PC-9 (cell line): ENCODE measurements at regions not wholly inside any gene's neighbourhood (a gene's known extent, or its start where the extent isn't known, plus 50 kb on each side); places are given as distances from the start of the nearest gene placed in this dataset.

Experiments used
- BruUV-seq: library from RNA; stranded (reverse); fragments of 400-500 nt; replicated peaks from 2 replicates; lab custom pipeline; 2021; lab: Mats Ljungman, UMichigan
- CTCF ChIA-PET: fragments of 300-600 bp; sonication (Branson Sonifier 250); formaldehyde crosslinking; loops from one replicate; lab custom pipeline; 2022; ENCODE audit warnings: antibody characterized with exemption; lab: Charles Lee
- POLR2A ChIA-PET: fragments of 300-600 bp; sonication (Branson Sonifier 250); formaldehyde crosslinking; loops from one replicate; lab custom pipeline; 2022; ENCODE audit warnings: antibody characterized with exemption; ENCODE audit not compliant: unreplicated experiment; lab: Charles Lee
- DNase-seq, 2 experiments: peaks; one replicate each; pipeline versions ENCODE4 v3.0.0 to v3.0.0-alpha.2; 2015 to 2022; ENCODE audit warnings: mixed read lengths in 1 of 2
- H2AFZ ChIP-seq: fragments of 200-600 bp; sonication (generic); 2 replicates; pipeline ENCODE4 v1.8.1; 2017; ENCODE audit warnings: antibody characterized with exemption
- H3F3A ChIP-seq: fragments of 200-600 bp; sonication (generic); 2 replicates; pipeline ENCODE4 v1.8.1; 2017; ENCODE audit warnings: antibody characterized with exemption, mild to moderate bottlenecking, low read depth; ENCODE audit not compliant: insufficient read depth
- H3K27ac ChIP-seq: fragments of 200-600 bp; sonication (generic); 2 replicates; pipeline ENCODE4 v1.6.1; 2016; ENCODE audit warnings: mixed run types
- H3K27me3 ChIP-seq: fragments of 200-600 bp; sonication (generic); 2 replicates; pipeline ENCODE4 v1.6.1; 2016; ENCODE audit warnings: low read depth, mixed run types; ENCODE audit not compliant: insufficient read depth
- H3K36me3 ChIP-seq: fragments of 200-600 bp; sonication (generic); 2 replicates; pipeline ENCODE4 v1.6.1; 2016; ENCODE audit warnings: low read depth, mixed run types
- H3K4me1 ChIP-seq: fragments of 200-600 bp; sonication (generic); replicated peaks from 2 replicates; pipeline ENCODE4 v1.6.1; 2016; ENCODE audit warnings: mixed run types; ENCODE audit not compliant: insufficient read depth
- H3K4me2 ChIP-seq: fragments of 200-600 bp; sonication (generic); 2 replicates; pipeline ENCODE4 v1.6.1; 2017; ENCODE audit warnings: mixed run types
- H3K4me3 ChIP-seq: fragments of 200-600 bp; sonication (generic); 2 replicates; pipeline ENCODE4 v1.6.1; 2016; ENCODE audit warnings: mixed run types
- H3K79me2 ChIP-seq: fragments of 200-600 bp; sonication (generic); 2 replicates; pipeline ENCODE4 v1.6.1; 2017; ENCODE audit warnings: low read depth, mixed run types
- H3K9me2 ChIP-seq: fragments of 200-600 bp; sonication (generic); 2 replicates; pipeline ENCODE4 v1.8.1; 2017; ENCODE audit warnings: mild to moderate bottlenecking; ENCODE audit not compliant: insufficient read depth
- H3K9me3 ChIP-seq: fragments of 200-600 bp; sonication (generic); 2 replicates; pipeline ENCODE4 v1.8.1; 2016; ENCODE audit warnings: low read depth; ENCODE audit not compliant: insufficient read depth
- H4K20me1 ChIP-seq: fragments of 200-600 bp; sonication (generic); 2 replicates; pipeline ENCODE4 v1.8.1; 2017; ENCODE audit not compliant: insufficient read depth
- CTCF ChIP-seq: fragments of 200-600 bp; sonication (generic); conservative IDR thresholded peaks from 2 replicates; pipeline ENCODE4 v1.6.1; 2017; ENCODE audit warnings: mixed run types, antibody characterized with exemption, mild to moderate bottlenecking, moderate library complexity
- EZH2 ChIP-seq: fragments of 200-600 bp; sonication (generic); IDR thresholded peaks from 2 replicates; pipeline ENCODE4 v1.8.0; 2017; ENCODE audit warnings: antibody characterized with exemption, low read depth
- intact Hi-C: fragments of 100-400 bp; cut with micrococcal nuclease; formaldehyde crosslinking; loops from one replicate; pipeline ENCODE4 v1.10.0; 2022; ENCODE audit not compliant: unreplicated experiment

- H3K27ac ChIP-seq, result no peak overlapping the region
- H3K4me3 ChIP-seq, result no peak overlapping the region
- intact Hi-C loops, result no loop called here
- no peaks in the 10 kb centered on the region for H3F3A ChIP-seq
- no peaks in the 10 kb centered on the region for H3K9me2 ChIP-seq
- no peaks in the 10 kb centered on the region for H3K79me2 ChIP-seq
- H3K36me3 ChIP-seq, result no peaks in the 10 kb centered on the region
- ChIA-PET CTCF (no interaction called here), POLR2A (no interaction called here)
- no TSS peak for BruUV-seq
- no peak overlapping the region for H3K4me2 ChIP-seq
- H3K27me3 ChIP-seq, result no peaks in the 10 kb centered on the region
- H3K4me1 ChIP-seq, result peaks cover 11% of the 10 kb centered on the region
- no peak overlapping the region for H2AFZ ChIP-seq
- no peaks in the 10 kb centered on the region for H3K9me3 ChIP-seq
- H4K20me1 ChIP-seq, result no peaks in the 10 kb centered on the region
- no peak for DNase-seq
- no peak for TF ChIP-seq EZH2
- TF ChIP-seq CTCF, result no peak
These were observed 199.8 kb upstream of the TLE3 start for GRCh38 chr15:70297465-70298058.

DNA sequence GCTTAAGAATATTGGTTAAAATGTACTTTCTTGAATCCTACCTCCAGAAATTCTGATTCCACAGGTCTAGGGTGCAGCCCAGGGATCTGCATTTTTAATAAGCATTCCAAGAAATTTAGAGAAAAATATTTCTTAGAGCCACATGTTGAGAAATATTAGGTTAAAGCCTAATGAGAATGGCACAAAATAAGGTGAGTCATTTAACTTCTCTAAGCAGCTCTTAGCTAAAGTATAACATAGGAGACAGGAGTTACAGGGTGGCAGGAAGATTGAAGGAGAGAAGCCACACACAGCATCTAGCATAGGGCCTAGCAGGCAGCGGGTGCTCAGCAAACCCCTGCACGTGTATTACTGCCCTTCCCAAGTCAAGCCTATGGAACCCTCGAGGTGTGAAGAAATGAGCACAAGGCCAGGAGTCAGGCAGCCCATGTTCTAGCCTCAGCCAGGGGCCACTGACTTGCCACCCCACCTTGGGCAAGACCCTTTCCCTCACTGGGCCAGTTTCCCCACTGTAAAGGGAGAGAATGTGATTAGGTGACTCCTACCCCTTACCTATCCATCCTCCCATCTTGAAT lies 197.1 kb upstream of the TLE3 start:
- H3K27me3 ChIP-seq, result no peaks in the 10 kb centered on the region
- BruUV-seq, result no TSS peak
- H2AFZ ChIP-seq, result no peak overlapping the region
- H3K4me2 ChIP-seq, result no peak overlapping the region
- no peaks in the 10 kb centered on the region for H3K36me3 ChIP-seq
- peaks cover 8% of the 10 kb centered on the region; the same call in 1 of the 2 replicates for H3F3A ChIP-seq
- H3K9me2 ChIP-seq, result no peaks in the 10 kb centered on the region
- no peaks in the 10 kb centered on the region for H3K9me3 ChIP-seq
- CTCF ChIA-PET, result no interaction called here
- DNase-seq, result no peak
- POLR2A ChIA-PET, result no interaction called here
- TF ChIP-seq EZH2, result no peak
- TF ChIP-seq CTCF, result no peak
- H3K4me3 ChIP-seq, result no peak overlapping the region
- intact Hi-C loops, result no loop called here
- no peaks in the 10 kb centered on the region for H4K20me1 ChIP-seq
- H3K4me1 ChIP-seq, result peaks cover 23% of the 10 kb centered on the region
- no peaks in the 10 kb centered on the region for H3K79me2 ChIP-seq
- H3K27ac ChIP-seq, result no peak overlapping the region

DNA sequence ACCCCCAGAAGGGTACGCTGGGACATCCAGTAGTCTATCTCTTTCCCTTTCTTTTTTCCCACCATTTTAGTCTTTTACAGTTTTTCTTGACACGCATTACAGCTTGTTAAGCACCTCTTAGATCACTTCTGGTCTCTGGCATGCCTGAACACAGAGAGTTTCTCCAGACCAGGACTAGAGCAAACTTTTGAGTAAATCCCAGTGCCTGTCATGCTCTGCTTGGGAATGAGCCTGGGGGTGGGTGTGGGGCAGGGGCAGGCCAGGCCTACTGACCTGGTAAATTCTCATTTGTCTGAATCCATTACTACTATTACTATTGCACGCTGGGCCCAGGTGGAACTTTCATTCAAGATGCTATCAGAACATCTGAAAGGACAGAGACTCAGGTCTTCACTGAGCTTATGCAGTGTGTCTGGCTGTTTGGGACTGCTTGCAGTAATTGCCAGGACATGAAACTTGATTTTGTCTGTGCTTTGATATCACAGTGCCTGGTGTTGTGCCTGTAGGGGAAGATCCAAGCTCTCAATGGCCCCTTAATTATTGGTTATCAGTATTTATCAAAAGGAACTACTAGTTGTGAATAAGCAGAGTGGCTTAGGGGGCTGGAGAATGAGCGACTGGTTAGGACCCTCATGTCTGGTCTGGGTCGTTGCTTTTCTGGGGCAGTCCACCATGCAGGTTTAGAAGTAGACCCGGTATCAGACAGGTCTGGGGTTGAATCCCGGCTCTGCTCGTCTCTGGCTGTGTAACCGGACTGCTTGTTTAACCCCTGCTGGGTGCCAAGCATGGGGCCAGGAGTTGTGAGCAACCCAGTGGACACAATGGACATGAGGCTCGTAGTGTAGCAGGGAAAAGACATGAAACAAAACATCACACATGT lies 196.1 kb upstream of the TLE3 start:
- H2AFZ ChIP-seq, result no peak overlapping the region
- no TSS peak for BruUV-seq
- H3K4me3 ChIP-seq, result no peak overlapping the region
- H3K4me1 ChIP-seq, result peaks cover 33% of the 10 kb centered on the region
- intact Hi-C loops, result no loop called here
- no peak overlapping the region for H3K27ac ChIP-seq
- POLR2A ChIA-PET, result no interaction called here
- TF ChIP-seq CTCF (no peak), EZH2 (no peak)
- peaks cover 17% of the 10 kb centered on the region for H3F3A ChIP-seq
- no peaks in the 10 kb centered on the region for H3K9me3 ChIP-seq
- no peaks in the 10 kb centered on the region for H4K20me1 ChIP-seq
- no peaks in the 10 kb centered on the region for H3K36me3 ChIP-seq
- H3K4me2 ChIP-seq, result no peak overlapping the region
- no peaks in the 10 kb centered on the region for H3K79me2 ChIP-seq
- CTCF ChIA-PET, result no interaction called here
- H3K9me2 ChIP-seq, result no peaks in the 10 kb centered on the region
- H3K27me3 ChIP-seq, result no peaks in the 10 kb centered on the region
- DNase-seq, result no peak
